Hepatocyte (in vitro differentiated cells): ENCODE measurements at regions not wholly inside any gene's neighbourhood (a gene's known extent, or its start where the extent isn't known, plus 50 kb on each side); places are given as distances from the start of the nearest gene placed in this dataset.

Source experiments
- DNase-seq: peaks from one replicate; pipeline ENCODE4 v3.0.0-alpha.2; 2016; ENCODE audit warnings: low spot score
- H2AFZ ChIP-seq: fragments of 200-600 bp; sonication (generic); 2 replicates; pipeline ENCODE4 v1.6.0; 2016; ENCODE audit warnings: antibody characterized with exemption, mild to moderate bottlenecking
- H3K27ac ChIP-seq: fragments of 200-600 bp; sonication (generic); 2 replicates; pipeline ENCODE4 v1.5.1; 2016; ENCODE audit warnings: mild to moderate bottlenecking
- H3K27me3 ChIP-seq: fragments of 200-600 bp; sonication (generic); 2 replicates; pipeline ENCODE4 v1.6.1; 2016
- H3K36me3 ChIP-seq: fragments of 200-600 bp; sonication (generic); replicated peaks from 2 replicates; pipeline ENCODE4 v1.5.1; 2016; ENCODE audit warnings: low read depth; ENCODE audit not compliant: insufficient read depth
- H3K4me1 ChIP-seq: fragments of 200-600 bp; sonication (generic); 2 replicates; pipeline ENCODE4 v1.5.1; 2016; ENCODE audit warnings: mild to moderate bottlenecking, moderate library complexity; ENCODE audit not compliant: insufficient read depth
- H3K4me2 ChIP-seq: fragments of 200-600 bp; sonication (generic); 2 replicates; pipeline ENCODE4 v1.6.0; 2016
- H3K4me3 ChIP-seq: fragments of 200-600 bp; sonication (generic); 2 replicates; pipeline ENCODE4 v1.5.1; 2016; ENCODE audit warnings: mild to moderate bottlenecking
- H3K79me2 ChIP-seq: fragments of 200-600 bp; sonication (generic); 2 replicates; pipeline ENCODE4 v1.6.0; 2017; ENCODE audit warnings: mild to moderate bottlenecking
- H3K9me2 ChIP-seq: fragments of 200-600 bp; sonication (generic); replicated peaks from 2 replicates; pipeline ENCODE4 v1.6.0; 2017; ENCODE audit warnings: mild to moderate bottlenecking; ENCODE audit not compliant: insufficient read depth
- H3K9me3 ChIP-seq: fragments of 200-600 bp; sonication (generic); 2 replicates; pipeline ENCODE4 v1.5.1; 2016; ENCODE audit warnings: low read depth, mild to moderate bottlenecking
- H4K20me1 ChIP-seq: fragments of 200-600 bp; sonication (generic); 2 replicates; pipeline ENCODE4 v1.6.0; 2016; ENCODE audit warnings: mild to moderate bottlenecking; ENCODE audit not compliant: insufficient read depth, poor library complexity, severe bottlenecking
- CTCF ChIP-seq: fragments of 200-600 bp; sonication (generic); IDR thresholded peaks from 2 replicates; pipeline ENCODE4 v1.5.1; 2016; ENCODE audit warnings: antibody characterized with exemption, mild to moderate bottlenecking; ENCODE audit not compliant: poor library complexity
- EZH2 ChIP-seq: fragments of 200-600 bp; sonication (generic); IDR thresholded peaks from 2 replicates; pipeline ENCODE4 v1.6.1; 2016; ENCODE audit warnings: antibody characterized with exemption, mild to moderate bottlenecking, borderline replicate concordance
- EZH2phosphoT487 ChIP-seq: fragments of 200-600 bp; sonication (generic); IDR thresholded peaks from one replicate; pipeline ENCODE4 v1.6.1; 2018; ENCODE audit warnings: antibody characterized with exemption, mild to moderate bottlenecking, low read depth, moderate library complexity; ENCODE audit not compliant: unreplicated experiment, severe bottlenecking
- WGBS: methylation state at CpG from one replicate; pipeline ENCODE4 v1.1.6; 2016; ENCODE audit warnings: low lambda C conversion rate; ENCODE audit errors: missing lambda C conversion rate; 5-methylcytosine and 5-hydroxymethylcytosine counted together

DNA sequence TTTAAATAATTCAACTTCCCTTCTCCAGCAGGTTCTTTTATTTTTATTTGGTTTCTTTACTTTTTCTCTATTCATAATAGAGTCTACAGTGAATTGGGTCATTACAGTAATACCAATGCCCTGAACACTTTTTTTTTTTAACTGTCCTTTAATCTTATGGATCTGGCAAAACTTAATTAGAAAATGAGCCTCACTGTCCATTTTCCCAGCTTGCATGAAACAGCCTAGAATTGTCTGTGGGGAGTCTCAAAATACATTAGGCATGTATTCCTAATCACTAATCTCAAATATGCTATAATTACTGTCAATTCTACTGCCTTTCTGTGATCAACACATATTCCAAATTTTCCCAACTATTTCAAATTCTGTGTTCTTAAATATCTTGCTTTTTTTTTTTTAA lies 406.8 kb downstream of the ANXA1 start:
- no peak overlapping the region for H2AFZ ChIP-seq
- H3K36me3 ChIP-seq: no peaks in the 10 kb centered on the region
- no peaks in the 10 kb centered on the region for H3K9me3 ChIP-seq
- H3K4me2 ChIP-seq: no peak overlapping the region
- no peak overlapping the region for H3K4me3 ChIP-seq
- no peaks in the 10 kb centered on the region for H3K4me1 ChIP-seq
- H4K20me1 ChIP-seq: no peaks in the 10 kb centered on the region
- H3K27ac ChIP-seq: no peak overlapping the region
- no peak for TF ChIP-seq EZH2
- TF ChIP-seq EZH2phosphoT487: no peak
- TF ChIP-seq CTCF: no peak
- no peaks in the 10 kb centered on the region for H3K79me2 ChIP-seq
- DNase-seq: no peak
- H3K9me2 ChIP-seq: no peaks in the 10 kb centered on the region
- H3K27me3 ChIP-seq: no peaks in the 10 kb centered on the region

- Histone ChIP-seq H3K4me3 (no peak overlapping the region), H3K4me2 (no peak overlapping the region), H3K79me2 (no peaks in the 10 kb centered on the region), H2AFZ (no peak overlapping the region), H3K9me2 (no peaks in the 10 kb centered on the region), H3K36me3 (no peaks in the 10 kb centered on the region), H4K20me1 (no peaks in the 10 kb centered on the region), H3K9me3 (no peaks in the 10 kb centered on the region), H3K27me3 (no peaks in the 10 kb centered on the region), H3K4me1 (no peaks in the 10 kb centered on the region), H3K27ac (no peak overlapping the region)
- DNase-seq: no peak
- 89% methylated on average over 4 of the region's 4 CpGs for WGBS
- TF ChIP-seq EZH2 (no peak), EZH2phosphoT487 (no peak), CTCF (no peak)
These were observed 413.4 kb downstream of the ANXA1 start for GRCh38 chr9:73565026-73565425.

GRCh38 chr9:73565833-73566465 lies 414.3 kb downstream of the ANXA1 start:
- H3K79me2 ChIP-seq: no peaks in the 10 kb centered on the region
- no peak overlapping the region for H3K4me2 ChIP-seq
- no peak overlapping the region for H3K4me3 ChIP-seq
- H3K27ac ChIP-seq: no peak overlapping the region
- peak; percentile 61 for DNase-seq
- TF ChIP-seq CTCF: peak; percentile 71
- no peak for TF ChIP-seq EZH2
- H3K36me3 ChIP-seq: no peaks in the 10 kb centered on the region
- H3K27me3 ChIP-seq: no peaks in the 10 kb centered on the region
- no peaks in the 10 kb centered on the region for H3K4me1 ChIP-seq
- no peak overlapping the region for H2AFZ ChIP-seq
- H3K9me3 ChIP-seq: no peaks in the 10 kb centered on the region
- no peaks in the 10 kb centered on the region for H3K9me2 ChIP-seq
- H4K20me1 ChIP-seq: no peaks in the 10 kb centered on the region

DNA sequence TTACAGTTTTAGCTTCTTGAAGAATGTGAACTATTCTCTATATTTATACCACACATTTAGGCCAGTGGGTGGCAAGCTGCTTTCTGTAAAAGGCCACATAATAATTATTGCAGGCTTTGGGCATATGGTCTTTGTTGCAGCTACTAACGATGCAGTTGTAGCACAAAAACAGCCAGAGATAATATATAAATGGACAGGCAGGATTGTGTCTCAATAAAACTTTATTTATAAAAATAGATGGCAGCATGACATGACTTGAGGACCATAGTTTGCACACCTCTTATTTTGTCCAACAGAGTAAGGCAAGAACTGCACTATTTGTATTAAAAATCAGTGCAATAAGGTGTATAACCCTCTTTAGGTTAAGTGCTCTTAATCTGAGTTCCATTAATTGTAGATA lies 415.0 kb downstream of the ANXA1 start:
- H3K27me3 ChIP-seq: no peaks in the 10 kb centered on the region
- H3K27ac ChIP-seq: no peak overlapping the region
- H3K4me1 ChIP-seq: no peaks in the 10 kb centered on the region
- H3K4me3 ChIP-seq: no peak overlapping the region
- H2AFZ ChIP-seq: no peak overlapping the region
- no peaks in the 10 kb centered on the region for H3K79me2 ChIP-seq
- TF ChIP-seq EZH2phosphoT487 (no peak), EZH2 (no peak), CTCF (no peak)
- H3K9me3 ChIP-seq: no peaks in the 10 kb centered on the region
- no peak for DNase-seq
- 80% methylated on average over 1 of the region's 1 CpG for whole genome bisulfite sequencing
- H3K9me2 ChIP-seq: no peaks in the 10 kb centered on the region
- no peaks in the 10 kb centered on the region for H4K20me1 ChIP-seq
- no peaks in the 10 kb centered on the region for H3K36me3 ChIP-seq
- no peak overlapping the region for H3K4me2 ChIP-seq
